Suprapubic skin (tissue), 4 donors: ENCODE measurements at regions not wholly inside any gene's neighbourhood (a gene's known extent, or its start where the extent isn't known, plus 50 kb on each side); places are given as distances from the start of the nearest gene placed in this dataset.

Experiments used
- DNase-seq, 2 donors: peaks; one replicate each; pipeline ENCODE4 v3.0.0-alpha.2; 2019; ENCODE audit warnings: low spot score in 2 of 2
- H3K27ac ChIP-seq: fragments of 200-600 bp; sonication (generic); one replicate; pipeline ENCODE4 v1.5.1; 2019
- H3K27me3 ChIP-seq: fragments of 200-600 bp; sonication (generic); one replicate; pipeline ENCODE4 v1.5.1; 2019
- H3K36me3 ChIP-seq: fragments of 200-600 bp; sonication (generic); one replicate; pipeline ENCODE4 v1.5.1; 2019
- H3K4me1 ChIP-seq: fragments of 200-600 bp; sonication (generic); one replicate; pipeline ENCODE4 v1.5.1; 2019
- H3K4me3 ChIP-seq: fragments of 200-600 bp; sonication (generic); one replicate; pipeline ENCODE4 v1.5.1; 2019; ENCODE audit warnings: mild to moderate bottlenecking
- H3K9me3 ChIP-seq: fragments of 200-600 bp; sonication (generic); one replicate; pipeline ENCODE4 v1.5.1; 2019
- EP300 ChIP-seq: sonication (generic); formaldehyde crosslinking; IDR thresholded peaks from one replicate; pipeline ENCODE4 v1.6.1; 2017; ENCODE audit warnings: antibody characterized with exemption
- POLR2A ChIP-seq, 2 donors: fragments of 450-650 bp; IDR thresholded peaks; one replicate each; pipeline ENCODE4 v1.6.1; 2017; ENCODE audit warnings: antibody characterized with exemption in 2 of 2, mild to moderate bottlenecking in 2 of 2, moderate library complexity in 2 of 2
- POLR2AphosphoS5 ChIP-seq, 3 donors: sonication (generic); formaldehyde crosslinking; IDR thresholded peaks; one replicate each; pipeline ENCODE4 v1.6.1; 2017; ENCODE audit warnings: antibody characterized with exemption in 3 of 3
- WGBS: methylation state at CpG from one replicate; pipeline ENCODE4 v1.1.5; 2018; 5-methylcytosine and 5-hydroxymethylcytosine counted together
- TF ChIP-seq, protein P1 (sequence below), 2 donors: fragments of 200-600 bp in 1 of 2; fragments of 450-650 bp in 1 of 2; sonication (generic) in 1 of 2; IDR thresholded peaks; one replicate each; pipeline ENCODE4 v1.5.1; 2016 to 2019; ENCODE audit warnings: antibody characterized with exemption in 2 of 2, mild to moderate bottlenecking in 1 of 2, moderate library complexity in 1 of 2

DNA sequence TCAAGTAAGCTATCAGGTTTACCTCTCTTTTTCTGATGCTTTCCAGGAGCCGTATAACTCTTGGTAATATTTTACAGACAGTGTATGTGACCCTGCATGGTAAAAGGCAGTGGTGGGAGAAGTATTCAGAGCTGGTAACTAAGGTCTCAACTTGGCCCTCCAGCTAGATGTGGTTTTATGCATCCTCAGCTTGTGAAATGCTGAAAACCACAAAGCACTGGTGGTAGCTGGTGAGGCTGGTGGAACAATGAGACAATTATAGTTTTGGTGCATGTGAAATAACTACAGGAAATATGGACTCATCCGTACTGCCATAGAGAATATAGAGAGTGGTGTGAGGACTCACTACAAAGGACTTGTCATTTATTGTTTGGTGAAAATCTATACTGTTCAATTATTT, 383.0 kb upstream of the PCDH15 start:
- Histone ChIP-seq H3K27me3 (no peaks in the 10 kb centered on the region), H3K27ac (no peak overlapping the region), H3K36me3 (no peaks in the 10 kb centered on the region), H3K4me3 (no peak overlapping the region), H3K9me3 (no peaks in the 10 kb centered on the region), H3K4me1 (no peaks in the 10 kb centered on the region)
- no peak for DNase-seq
- WGBS, result 59% methylated on average over 2 of the region's 2 CpGs
- no peak for TF ChIP-seq POLR2AphosphoS5 (IDR thresholded peaks at IDR 0.05)
- TF ChIP-seq, protein P1, sequence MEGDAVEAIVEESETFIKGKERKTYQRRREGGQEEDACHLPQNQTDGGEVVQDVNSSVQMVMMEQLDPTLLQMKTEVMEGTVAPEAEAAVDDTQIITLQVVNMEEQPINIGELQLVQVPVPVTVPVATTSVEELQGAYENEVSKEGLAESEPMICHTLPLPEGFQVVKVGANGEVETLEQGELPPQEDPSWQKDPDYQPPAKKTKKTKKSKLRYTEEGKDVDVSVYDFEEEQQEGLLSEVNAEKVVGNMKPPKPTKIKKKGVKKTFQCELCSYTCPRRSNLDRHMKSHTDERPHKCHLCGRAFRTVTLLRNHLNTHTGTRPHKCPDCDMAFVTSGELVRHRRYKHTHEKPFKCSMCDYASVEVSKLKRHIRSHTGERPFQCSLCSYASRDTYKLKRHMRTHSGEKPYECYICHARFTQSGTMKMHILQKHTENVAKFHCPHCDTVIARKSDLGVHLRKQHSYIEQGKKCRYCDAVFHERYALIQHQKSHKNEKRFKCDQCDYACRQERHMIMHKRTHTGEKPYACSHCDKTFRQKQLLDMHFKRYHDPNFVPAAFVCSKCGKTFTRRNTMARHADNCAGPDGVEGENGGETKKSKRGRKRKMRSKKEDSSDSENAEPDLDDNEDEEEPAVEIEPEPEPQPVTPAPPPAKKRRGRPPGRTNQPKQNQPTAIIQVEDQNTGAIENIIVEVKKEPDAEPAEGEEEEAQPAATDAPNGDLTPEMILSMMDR (IDR thresholded peaks at IDR 0.05), result no peak
- no peak for TF ChIP-seq POLR2A (IDR thresholded peaks at IDR 0.05)
- TF ChIP-seq EP300, result no peak

DNA sequence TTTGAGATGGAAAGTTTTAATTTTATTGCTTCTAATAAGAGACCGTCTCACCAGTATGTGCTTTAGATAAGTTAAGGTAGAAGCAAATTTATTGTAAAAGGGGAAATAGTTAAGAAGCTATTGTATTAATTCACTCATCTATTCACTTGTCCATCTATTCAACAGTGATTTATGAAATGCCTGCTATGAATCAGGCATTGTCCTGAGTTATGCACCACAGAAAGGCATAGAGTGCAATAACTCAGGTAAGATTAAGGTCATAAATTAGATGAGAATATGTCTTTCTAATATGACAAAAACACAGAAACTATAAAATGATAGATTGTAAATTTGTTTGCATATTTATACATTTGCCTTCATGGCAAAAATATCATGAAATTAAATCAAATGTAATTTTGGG, 379.3 kb upstream of the PCDH15 start:
- Histone ChIP-seq H3K27me3 (no peaks in the 10 kb centered on the region), H3K36me3 (no peaks in the 10 kb centered on the region), H3K4me3 (no peak overlapping the region), H3K4me1 (no peaks in the 10 kb centered on the region), H3K9me3 (no peaks in the 10 kb centered on the region), H3K27ac (no peak overlapping the region)
- no peak for DNase-seq
- TF ChIP-seq, protein P1 (IDR thresholded peaks at IDR 0.05), result no peak
- TF ChIP-seq EP300, result no peak
- TF ChIP-seq POLR2AphosphoS5 (IDR thresholded peaks at IDR 0.05), result no peak
- no peak for TF ChIP-seq POLR2A (IDR thresholded peaks at IDR 0.05)
- WGBS, result 93% methylated on average over 1 of the region's 1 CpG

DNA sequence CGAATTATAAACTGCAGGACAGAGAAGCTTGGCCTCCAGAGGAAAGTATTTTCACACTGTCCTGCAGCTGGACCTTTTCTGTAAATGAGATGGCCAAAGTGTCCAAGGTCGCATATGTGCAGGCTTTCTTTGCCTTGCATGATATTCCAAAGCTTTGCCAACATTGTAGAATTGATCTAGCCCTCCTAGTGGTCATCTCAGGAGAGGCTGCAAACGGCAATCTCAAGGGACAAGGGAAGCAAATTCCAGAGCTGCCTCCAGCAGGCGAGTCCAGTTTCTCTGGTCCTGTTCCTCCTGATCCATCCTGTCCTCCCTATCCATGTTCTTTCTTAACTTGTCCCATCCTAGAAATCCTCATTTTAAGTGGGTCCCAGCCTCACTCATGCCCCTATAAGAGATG, 373.4 kb upstream of the PCDH15 start:
- H3K4me1 ChIP-seq, result no peaks in the 10 kb centered on the region
- no peak overlapping the region for H3K4me3 ChIP-seq
- no peak for DNase-seq
- no peaks in the 10 kb centered on the region for H3K9me3 ChIP-seq
- TF ChIP-seq, protein P1 (IDR thresholded peaks at IDR 0.05), result no peak
- TF ChIP-seq POLR2A (IDR thresholded peaks at IDR 0.05) (no peak), POLR2AphosphoS5 (IDR thresholded peaks at IDR 0.05) (no peak), EP300 (no peak)
- no peaks in the 10 kb centered on the region for H3K36me3 ChIP-seq
- H3K27ac ChIP-seq, result no peak overlapping the region
- 74% methylated on average over 4 of the region's 4 CpGs for WGBS
- H3K27me3 ChIP-seq, result no peaks in the 10 kb centered on the region

DNA sequence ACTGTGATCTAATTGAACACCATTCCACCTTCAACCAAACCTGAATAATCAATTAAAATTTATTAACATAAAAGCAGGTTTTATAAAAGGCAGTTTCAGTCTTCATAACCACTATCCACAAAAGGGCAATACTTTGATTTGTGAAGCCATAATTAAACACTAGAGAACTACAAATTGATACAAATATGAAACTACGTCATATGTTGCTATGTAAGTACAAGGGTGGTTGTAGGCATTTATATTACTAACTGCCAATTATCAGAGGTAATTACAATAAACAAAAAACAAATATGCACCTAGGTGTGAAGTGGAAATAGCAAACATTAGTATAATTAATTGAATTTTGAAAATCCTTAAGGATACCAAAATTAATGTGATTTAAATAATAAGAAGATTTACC, 368.5 kb upstream of the PCDH15 start:
- no peaks in the 10 kb centered on the region for H3K4me1 ChIP-seq
- H3K36me3 ChIP-seq, result no peaks in the 10 kb centered on the region
- H3K27ac ChIP-seq, result no peak overlapping the region
- no peaks in the 10 kb centered on the region for H3K9me3 ChIP-seq
- no peak overlapping the region for H3K4me3 ChIP-seq
- WGBS, result 90% methylated on average over 1 of the region's 1 CpG
- DNase-seq, result no peak
- H3K27me3 ChIP-seq, result no peaks in the 10 kb centered on the region
- TF ChIP-seq EP300, result no peak
- TF ChIP-seq, protein P1 (IDR thresholded peaks at IDR 0.05), result no peak
- no peak for TF ChIP-seq POLR2A (IDR thresholded peaks at IDR 0.05)
- TF ChIP-seq POLR2AphosphoS5 (IDR thresholded peaks at IDR 0.05), result no peak

DNA sequence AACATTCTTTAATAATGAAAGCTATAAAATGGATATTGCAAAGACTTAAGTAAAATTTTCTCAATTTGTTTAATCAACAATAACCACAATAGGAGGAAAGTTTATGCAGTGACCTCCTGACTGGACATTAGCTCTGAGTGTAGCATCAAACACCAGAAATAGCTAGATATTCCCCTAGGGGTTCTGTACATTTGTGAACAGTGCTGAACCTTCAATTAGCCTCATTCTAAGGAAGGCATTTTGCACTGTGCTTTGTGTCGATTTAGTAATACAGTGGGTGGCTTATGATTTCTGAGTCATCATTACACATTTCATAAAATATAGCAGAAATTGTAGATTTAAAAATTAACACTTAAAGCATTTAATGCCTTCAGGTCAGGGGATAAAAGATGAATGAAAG, 367.3 kb upstream of the PCDH15 start:
- Histone ChIP-seq H3K27ac (no peak overlapping the region), H3K27me3 (no peaks in the 10 kb centered on the region), H3K36me3 (no peaks in the 10 kb centered on the region), H3K4me3 (no peak overlapping the region), H3K9me3 (no peaks in the 10 kb centered on the region), H3K4me1 (no peaks in the 10 kb centered on the region)
- no peak for DNase-seq
- TF ChIP-seq POLR2A (IDR thresholded peaks at IDR 0.05) (no peak), EP300 (no peak), POLR2AphosphoS5 (IDR thresholded peaks at IDR 0.05) (no peak)
- TF ChIP-seq, protein P1 (IDR thresholded peaks at IDR 0.05), result no peak
- 51% methylated on average over 1 of the region's 1 CpG for WGBS
